Mesendoderm (in vitro differentiated cells): ENCODE measurements at regions not wholly inside any gene's neighbourhood (a gene's known extent, or its start where the extent isn't known, plus 50 kb on each side); places are given as distances from the start of the nearest gene placed in this dataset.

ENCODE experiments used
- DNase-seq: peaks from one replicate; pipeline ENCODE4 v3.0.0; 2013
- H2AK5ac ChIP-seq: 2 replicates; pipeline ENCODE4 v1.6.1; 2013; ENCODE audit warnings: low read length, inconsistent platforms
- H2BK120ac ChIP-seq: 2 replicates; pipeline ENCODE4 v1.6.1; 2013; ENCODE audit warnings: low read depth, mild to moderate bottlenecking, low read length, moderate library complexity, mixed read lengths
- H2BK15ac ChIP-seq: replicated peaks from 2 replicates; pipeline ENCODE4 v1.6.1; 2013; ENCODE audit warnings: low read depth, mild to moderate bottlenecking, moderate library complexity
- H2BK5ac ChIP-seq: 2 replicates; pipeline ENCODE4 v1.6.1; 2013; ENCODE audit warnings: low read length, inconsistent platforms
- H3K18ac ChIP-seq: 2 replicates; pipeline ENCODE4 v1.6.1; 2013; ENCODE audit warnings: mild to moderate bottlenecking, low read length, mixed read lengths
- H3K23ac ChIP-seq: one replicate; pipeline ENCODE4 v1.6.1; 2013; ENCODE audit warnings: low read length
- H3K27ac ChIP-seq: 2 replicates; pipeline ENCODE4 v1.5.1; 2013; ENCODE audit warnings: low read depth, mild to moderate bottlenecking, inconsistent platforms, low read length, moderate library complexity
- H3K27me3 ChIP-seq: 2 replicates; pipeline ENCODE4 v1.6.1; 2013; ENCODE audit warnings: low read length, control low read depth, mild to moderate bottlenecking, inconsistent platforms; ENCODE audit not compliant: insufficient read depth, poor library complexity
- H3K36me3 ChIP-seq: 2 replicates; pipeline ENCODE4 v1.6.1; 2013; ENCODE audit warnings: low read length, inconsistent platforms; ENCODE audit not compliant: control insufficient read depth, insufficient read depth
- H3K4ac ChIP-seq: one replicate; pipeline ENCODE4 v1.6.1; 2013; ENCODE audit warnings: low read depth, mild to moderate bottlenecking, low read length, moderate library complexity
- H3K4me1 ChIP-seq: 2 replicates; pipeline ENCODE4 v1.6.1; 2013; ENCODE audit warnings: low read depth, low read length, inconsistent platforms; ENCODE audit not compliant: control insufficient read depth
- H3K4me2 ChIP-seq: 2 replicates; pipeline ENCODE4 v1.6.1; 2013; ENCODE audit warnings: low read length
- H3K4me3 ChIP-seq: 2 replicates; pipeline ENCODE4 v1.5.1; 2013; ENCODE audit warnings: mild to moderate bottlenecking, low read length
- H3K56ac ChIP-seq: one replicate; pipeline ENCODE4 v1.6.1; 2013; ENCODE audit warnings: low read length
- H3K79me1 ChIP-seq: 2 replicates; pipeline ENCODE4 v1.6.1; 2013; ENCODE audit warnings: low read length, inconsistent platforms
- H3K79me2 ChIP-seq: 2 replicates; pipeline ENCODE4 v1.6.1; 2013; ENCODE audit warnings: mild to moderate bottlenecking, low read length; ENCODE audit not compliant: control insufficient read depth, insufficient read depth
- H3K9ac ChIP-seq: 2 replicates; pipeline ENCODE4 v1.6.1; 2013; ENCODE audit warnings: low read length, inconsistent platforms
- H4K5ac ChIP-seq: one replicate; pipeline ENCODE4 v1.6.1; 2013; ENCODE audit warnings: low read length
- H4K8ac ChIP-seq: one replicate; pipeline ENCODE4 v1.6.1; 2013; ENCODE audit warnings: low read depth, mild to moderate bottlenecking, control low read depth, low read length, moderate library complexity
- WGBS: extraction: QIAGEN DNeasy Blood & Tissue Kit; methylation state at CpG from one replicate; pipeline ENCODE4 v1.1.7; 2013; ENCODE audit warnings: low lambda C conversion rate, missing lambda C conversion rate; ENCODE audit not compliant: insufficient coverage; ENCODE audit errors: extremely low coverage; 5-methylcytosine and 5-hydroxymethylcytosine counted together

GRCh38 chr6:165092881-165093595 lies 216.4 kb downstream of the C6orf118 start:
- WGBS = no CpG with 5 or more reads among the region's 6 CpGs

GRCh38 chr6:165091121-165091785 lies 218.2 kb downstream of the C6orf118 start:
- no peak overlapping the region for H2BK15ac ChIP-seq
- H3K27ac ChIP-seq = no peak overlapping the region
- H3K9ac ChIP-seq = no peak overlapping the region
- H3K4me2 ChIP-seq = no peak overlapping the region
- no peak overlapping the region for H4K5ac ChIP-seq
- H3K56ac ChIP-seq = no peak overlapping the region
- no peak overlapping the region for H2AK5ac ChIP-seq
- no peaks in the 10 kb centered on the region for H3K36me3 ChIP-seq
- H4K8ac ChIP-seq = no peak overlapping the region
- no peaks in the 10 kb centered on the region for H3K4me1 ChIP-seq
- no peaks in the 10 kb centered on the region for H3K79me2 ChIP-seq
- no peaks in the 10 kb centered on the region for H3K27me3 ChIP-seq
- WGBS = no CpG with 5 or more reads among the region's 8 CpGs
- no peak overlapping the region for H2BK5ac ChIP-seq
- H2BK120ac ChIP-seq = no peak overlapping the region
- H3K4me3 ChIP-seq = no peak overlapping the region
- H3K18ac ChIP-seq = no peak overlapping the region
- no peak overlapping the region for H3K4ac ChIP-seq
- no peaks in the 10 kb centered on the region for H3K79me1 ChIP-seq
- no peak overlapping the region for H3K23ac ChIP-seq
- no peak for DNase-seq

More at GRCh38 chr6:165092881-165093595, 216.4 kb downstream of the C6orf118 start:
- no peak overlapping the region for H2BK15ac ChIP-seq
- H3K18ac ChIP-seq = no peak overlapping the region
- no peak for DNase-seq
- no peaks in the 10 kb centered on the region for H3K79me1 ChIP-seq
- no peak overlapping the region for H3K27ac ChIP-seq
- no peak overlapping the region for H3K56ac ChIP-seq
- H3K4me1 ChIP-seq = no peaks in the 10 kb centered on the region
- H3K4me3 ChIP-seq = no peak overlapping the region
- H3K36me3 ChIP-seq = no peaks in the 10 kb centered on the region
- no peaks in the 10 kb centered on the region for H3K79me2 ChIP-seq
- H2BK5ac ChIP-seq = no peak overlapping the region
- H2AK5ac ChIP-seq = no peak overlapping the region
- no peak overlapping the region for H2BK120ac ChIP-seq
- H4K8ac ChIP-seq = no peak overlapping the region
- H4K5ac ChIP-seq = no peak overlapping the region
- H3K4me2 ChIP-seq = no peak overlapping the region
- H3K9ac ChIP-seq = no peak overlapping the region
- no peak overlapping the region for H3K23ac ChIP-seq
- H3K27me3 ChIP-seq = no peaks in the 10 kb centered on the region
- H3K4ac ChIP-seq = no peak overlapping the region

GRCh38 chr6:165090242-165090641 lies 219.2 kb downstream of the C6orf118 start:
- Histone ChIP-seq H3K18ac (no peak overlapping the region), H3K4me2 (no peak overlapping the region), H3K79me1 (no peaks in the 10 kb centered on the region), H4K5ac (no peak overlapping the region), H3K4me1 (no peaks in the 10 kb centered on the region), H3K27me3 (no peaks in the 10 kb centered on the region), H3K36me3 (no peaks in the 10 kb centered on the region), H3K9ac (no peak overlapping the region), H4K8ac (no peak overlapping the region), H2BK15ac (no peak overlapping the region), H2AK5ac (no peak overlapping the region), H3K56ac (no peak overlapping the region), H2BK5ac (no peak overlapping the region), H3K4ac (no peak overlapping the region), H3K79me2 (no peaks in the 10 kb centered on the region), H2BK120ac (no peak overlapping the region), H3K23ac (no peak overlapping the region), H3K4me3 (no peak overlapping the region), H3K27ac (no peak overlapping the region)
- no CpG with 5 or more reads among the region's 8 CpGs for WGBS
- DNase-seq = no peak

- no peaks in the 10 kb centered on the region for H3K79me1 ChIP-seq
- no peak overlapping the region for H4K8ac ChIP-seq
- no peaks in the 10 kb centered on the region for H3K36me3 ChIP-seq
- no peaks in the 10 kb centered on the region for H3K27me3 ChIP-seq
- no peak overlapping the region for H2BK5ac ChIP-seq
- no peak overlapping the region for H2AK5ac ChIP-seq
- H3K4me3 ChIP-seq = no peak overlapping the region
- no peak overlapping the region for H3K27ac ChIP-seq
- no peaks in the 10 kb centered on the region for H3K79me2 ChIP-seq
- H3K18ac ChIP-seq = no peak overlapping the region
- no peak overlapping the region for H3K9ac ChIP-seq
- H2BK15ac ChIP-seq = no peak overlapping the region
- no peak for DNase-seq
- no CpG with 5 or more reads among the region's 3 CpGs for WGBS
- H4K5ac ChIP-seq = no peak overlapping the region
- H3K4me2 ChIP-seq = no peak overlapping the region
- H3K23ac ChIP-seq = no peak overlapping the region
- H2BK120ac ChIP-seq = no peak overlapping the region
- H3K4ac ChIP-seq = no peak overlapping the region
- H3K56ac ChIP-seq = no peak overlapping the region
- H3K4me1 ChIP-seq = no peaks in the 10 kb centered on the region
Observed at GRCh38 chr6:165086814-165087213, 222.6 kb downstream of the C6orf118 start.

- Histone ChIP-seq H3K23ac (no peak overlapping the region), H2BK15ac (no peak overlapping the region), H4K8ac (no peak overlapping the region), H2BK120ac (no peak overlapping the region), H3K9ac (no peak overlapping the region), H3K79me1 (no peaks in the 10 kb centered on the region), H4K5ac (no peak overlapping the region), H3K4me2 (no peak overlapping the region), H3K27ac (no peak overlapping the region), H3K4ac (no peak overlapping the region), H3K79me2 (no peaks in the 10 kb centered on the region), H3K36me3 (no peaks in the 10 kb centered on the region), H3K18ac (no peak overlapping the region), H2BK5ac (no peak overlapping the region), H3K4me1 (no peaks in the 10 kb centered on the region), H2AK5ac (no peak overlapping the region), H3K4me3 (no peak overlapping the region), H3K56ac (no peak overlapping the region), H3K27me3 (no peaks in the 10 kb centered on the region)
- WGBS = no CpG with 5 or more reads among the region's 2 CpGs
- DNase-seq = no peak
Observed at GRCh38 chr6:165082636-165083035, 226.8 kb downstream of the C6orf118 start.
